K562 (cell line): ENCODE measurements at regions not wholly inside any gene's neighbourhood (a gene's known extent, or its start where the extent isn't known, plus 50 kb on each side); places are given as distances from the start of the nearest gene placed in this dataset.

Experiments
- ATAC-seq: fragments of 200-7000 bp; cut with Tn5 transposase; 3 replicates; pipeline ENCODE4 v1.9.1; 2020; ENCODE audit warnings: moderate library complexity
- BruUV-seq: library from RNA; stranded (reverse); fragments of 400-500 nt; replicated peaks from 2 replicates; lab custom pipeline; 2021; lab: Mats Ljungman, UMichigan
- CTCF ChIA-PET: fragments of 300-600 bp; formaldehyde crosslinking; extraction: SDS; loops from one replicate; lab custom pipeline; 2021; ENCODE audit warnings: low intra/inter-chr PET ratio; lab: Yijun Ruan, JAX
- POLR2A ChIA-PET: fragments of 300-600, 350-650 bp; sonication (Branson Sonifier 250); formaldehyde crosslinking; extraction: SDS; loops from one replicate; lab custom pipeline; 2021; ENCODE audit warnings: antibody characterized with exemption, inconsistent platforms; lab: Yijun Ruan, JAX
- DNase-seq, 4 experiments: peaks; one replicate each; pipeline versions ENCODE4 v3.0.0 to v3.0.0-alpha.2; 2011 to 2018; ENCODE audit warnings: low spot score in 3 of 4, mixed read lengths in 3 of 4; ENCODE audit errors: extremely low read depth in 1 of 4
- FAIRE-seq: peaks from 2 replicates; lab custom pipeline; 2011; peaks lifted over from hg19 to GRCh38; lab: Jason Lieb, UNC
- H2AFZ ChIP-seq: 2 replicates; pipeline ENCODE4 v1.6.0; 2011; ENCODE audit warnings: low read depth, low read length, control low read depth, inconsistent platforms
- H3K27ac ChIP-seq: fragments of 200-600 bp; 3 replicates; pipeline ENCODE4 v1.8.0; 2011; ENCODE audit warnings: low read depth, mild to moderate bottlenecking, control low read depth, inconsistent platforms, low read length, moderate library complexity, mixed read lengths; ENCODE audit errors: extremely low read depth
- H3K27me3 ChIP-seq, 2 experiments: fragments of 300-600 bp in 1 of 2; 2 replicates in 1 of 2; 3 replicates in 1 of 2; pipeline versions ENCODE4 v1.6.0 to v1.8.0; 2011; ENCODE audit warnings: inconsistent platforms in 2 of 2, low read length in 2 of 2, mild to moderate bottlenecking in 1 of 2, mixed read lengths in 1 of 2, moderate library complexity in 1 of 2; ENCODE audit not compliant: control insufficient read depth in 2 of 2, insufficient read depth in 2 of 2
- H3K36me3 ChIP-seq: fragments of 300-600 bp; 3 replicates; pipeline ENCODE4 v1.8.0; 2011; ENCODE audit warnings: mild to moderate bottlenecking, low read length, inconsistent platforms; ENCODE audit not compliant: control insufficient read depth, insufficient read depth
- H3K4me1 ChIP-seq, 2 experiments: fragments of 200-600 bp in 1 of 2; replicated peaks in 1 of 2; 2 replicates in 1 of 2; 3 replicates in 1 of 2; pipeline versions ENCODE4 v1.5.1 to v1.8.0; 2011; ENCODE audit warnings: inconsistent platforms in 2 of 2, low read length in 2 of 2, mild to moderate bottlenecking in 1 of 2, mixed read lengths in 1 of 2, moderate library complexity in 1 of 2; ENCODE audit not compliant: control insufficient read depth in 2 of 2, insufficient read depth in 2 of 2
- H3K4me2 ChIP-seq: 2 replicates; pipeline ENCODE4 v1.6.1; 2011; ENCODE audit warnings: low read length, control low read depth, inconsistent platforms, mixed read lengths; ENCODE audit not compliant: insufficient read depth
- H3K4me3 ChIP-seq: fragments of 200-600 bp; sonication (generic), shearing (Covaris generic); 2 replicates; pipeline ENCODE4 v1.5.1; 2016; ENCODE audit warnings: control low read depth, inconsistent platforms
- H3K79me2 ChIP-seq: fragments of 200-600 bp; 3 replicates; pipeline ENCODE4 v1.8.0; 2011; ENCODE audit warnings: low read length, inconsistent platforms; ENCODE audit not compliant: control insufficient read depth, insufficient read depth
- H3K9ac ChIP-seq, 2 experiments: 2 replicates each; pipeline versions ENCODE4 v1.6.0 to v1.6.1; 2011; ENCODE audit warnings: low read depth in 2 of 2, low read length in 2 of 2, control low read depth in 1 of 2, inconsistent platforms in 1 of 2, mild to moderate bottlenecking in 1 of 2, mixed read lengths in 1 of 2; ENCODE audit not compliant: insufficient read depth in 1 of 2
- H3K9me1 ChIP-seq: one replicate; pipeline ENCODE4 v1.6.0; 2011; ENCODE audit warnings: inconsistent platforms, mild to moderate bottlenecking, low read length, moderate library complexity; ENCODE audit not compliant: control insufficient read depth, insufficient read depth
- H3K9me3 ChIP-seq: replicated peaks from 2 replicates; pipeline ENCODE4 v1.5.1; 2011; ENCODE audit warnings: low read depth, low read length, inconsistent platforms; ENCODE audit not compliant: control insufficient read depth, insufficient read depth
- H4K20me1 ChIP-seq: replicated peaks from 2 replicates; pipeline ENCODE4 v1.6.1; 2011; ENCODE audit warnings: low read length, inconsistent platforms, mixed read lengths; ENCODE audit not compliant: control insufficient read depth, insufficient read depth
- BRF2 ChIP-seq: IDR thresholded peaks from 3 replicates; pipeline ENCODE4 v1.6.1; 2011; ENCODE audit warnings: borderline replicate concordance, mild to moderate bottlenecking; ENCODE audit not compliant: insufficient read length, insufficient read depth
- CBFA2T2 ChIP-seq: fragments of 450-650 bp; conservative IDR thresholded peaks from 2 replicates; pipeline ENCODE4 v1.6.1; 2017; ENCODE audit warnings: mild to moderate bottlenecking
- RBM34 ChIP-seq: fragments of 200-400 bp; formaldehyde crosslinking; IDR thresholded peaks from 2 replicates; pipeline ENCODE4 v1.6.1; 2018; ENCODE audit warnings: low read length, borderline replicate concordance; ENCODE audit not compliant: insufficient read depth
- SMC3 ChIP-seq: conservative IDR thresholded peaks from 2 replicates; pipeline ENCODE4 v1.6.1; 2011; ENCODE audit warnings: low read depth, low read length, improper control_type of control experiment; ENCODE audit not compliant: insufficient read depth
- ZNF431 ChIP-seq: sonication (generic); formaldehyde crosslinking; IDR thresholded peaks from 2 replicates; pipeline ENCODE4 v1.8.0; 2022; ENCODE audit warnings: mild to moderate bottlenecking, missing genetic modification reagents
- WGBS: fragments of 100-300 bp; shearing (Covaris generic); methylation state at CpG from one replicate; pipeline ENCODE4 v1.1.6; 2016; ENCODE audit warnings: low coverage, mixed read lengths; ENCODE audit not compliant: insufficient coverage; ENCODE audit errors: missing lambda C conversion rate; 5-methylcytosine and 5-hydroxymethylcytosine counted together
- in situ Hi-C: fragments of 300-500 bp; cut with MboI; formaldehyde crosslinking; loops from 4 replicates; pipeline ENCODE4 v1.15.0; 2018; ENCODE audit warnings: inconsistent platforms, mixed read lengths
- intact Hi-C: fragments of 100-400 bp; cut with micrococcal nuclease; formaldehyde crosslinking; loops from 2 replicates; pipeline ENCODE4 v1.14.2; 2022

DNA sequence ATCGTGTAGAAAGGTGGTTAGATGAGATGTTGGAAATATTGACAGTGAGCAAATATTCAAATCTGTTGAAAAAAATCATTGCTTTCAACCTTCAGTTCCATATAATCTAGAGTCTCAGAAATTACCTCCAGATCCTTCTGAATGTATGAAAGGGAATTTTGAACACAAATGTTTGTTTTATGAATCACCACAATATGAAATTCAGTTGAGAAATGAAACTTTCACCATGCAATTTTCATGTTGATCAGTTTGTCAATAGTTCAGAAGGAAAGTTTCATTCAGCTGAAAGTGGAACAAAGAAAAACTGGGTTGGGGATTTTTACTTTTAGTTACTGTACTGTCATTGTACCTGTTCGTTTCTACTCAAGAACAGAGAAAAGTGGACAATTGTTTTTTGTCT, 953.6 kb downstream of the SLC6A15 start:
- no peak for ATAC-seq
- intact Hi-C loops (no loop called here), in situ Hi-C loops (no loop called here)
- H2AFZ ChIP-seq: no peak overlapping the region
- TF ChIP-seq CBFA2T2 (no peak), SMC3 (no peak), ZNF431 (CRISPR knock-in tag) (no peak), RBM34 (no peak), BRF2 (no peak)
- ChIA-PET CTCF (no interaction called here), POLR2A (no interaction called here)
- H3K79me2 ChIP-seq: no peaks in the 10 kb centered on the region
- no peaks in the 10 kb centered on the region for H4K20me1 ChIP-seq
- H3K9me3 ChIP-seq: 0 out of 2 replicates have a peak, but pooled peaks cover 1% of the 10 kb centered on the region
- no peaks in the 10 kb centered on the region for H3K9me1 ChIP-seq
- H3K4me1 ChIP-seq: no peaks in the 10 kb centered on the region
- no peak overlapping the region for H3K4me3 ChIP-seq
- H3K4me2 ChIP-seq: no peak overlapping the region
- DNase-seq: no peak
- 2% methylated on average over 2 of the region's 2 CpGs for WGBS
- H3K9ac ChIP-seq: no peak overlapping the region
- BruUV-seq: no TSS peak
- no peak overlapping the region for H3K27ac ChIP-seq
- no peaks in the 10 kb centered on the region for H3K36me3 ChIP-seq
- no peaks in the 10 kb centered on the region for H3K27me3 ChIP-seq
- no peak for FAIRE-seq
